DOHH2 (cell line): ENCODE measurements at regions not wholly inside any gene's neighbourhood (a gene's known extent, or its start where the extent isn't known, plus 50 kb on each side); places are given as distances from the start of the nearest gene placed in this dataset.

Source experiments
- H3F3A ChIP-seq: fragments of 200-600 bp; sonication (generic), shearing (Covaris generic); 2 replicates; pipeline ENCODE4 v1.6.0; 2016; ENCODE audit warnings: antibody characterized with exemption, mild to moderate bottlenecking; ENCODE audit not compliant: control insufficient read depth, insufficient read depth
- H3K27ac ChIP-seq: fragments of 200-600 bp; sonication (generic); 2 replicates; pipeline ENCODE4 v1.5.1; 2014; ENCODE audit warnings: low read depth, mild to moderate bottlenecking, low read length, moderate library complexity
- H3K27me3 ChIP-seq: fragments of 200-600 bp; sonication (generic); 2 replicates; pipeline ENCODE4 v1.6.1; 2014; ENCODE audit warnings: mild to moderate bottlenecking, low read length, mixed read lengths; ENCODE audit not compliant: control insufficient read depth
- H3K36me3 ChIP-seq: fragments of 200-600 bp; sonication (generic); 2 replicates; pipeline ENCODE4 v1.6.1; 2014; ENCODE audit warnings: mild to moderate bottlenecking, low read length, moderate library complexity, mixed read lengths; ENCODE audit not compliant: control insufficient read depth
- H3K4me1 ChIP-seq: fragments of 200-600 bp; sonication (generic); 2 replicates; pipeline ENCODE4 v1.6.1; 2014; ENCODE audit warnings: mild to moderate bottlenecking, low read length, mixed read lengths; ENCODE audit not compliant: control insufficient read depth
- H3K4me2 ChIP-seq: fragments of 200-600 bp; sonication (generic); 2 replicates; pipeline ENCODE4 v1.6.0; 2014; ENCODE audit warnings: mild to moderate bottlenecking, low read length, moderate library complexity
- H3K4me3 ChIP-seq: fragments of 200-600 bp; sonication (generic); 2 replicates; pipeline ENCODE4 v1.5.1; 2014; ENCODE audit warnings: mild to moderate bottlenecking, low read length, mixed read lengths
- H3K79me2 ChIP-seq: fragments of 200-600 bp; sonication (generic); 2 replicates; pipeline ENCODE4 v1.6.1; 2014; ENCODE audit warnings: mild to moderate bottlenecking, low read length, mixed read lengths; ENCODE audit not compliant: control insufficient read depth
- H3K9me2 ChIP-seq: fragments of 200-600 bp; sonication (generic); replicated peaks from 2 replicates; pipeline ENCODE4 v1.6.1; 2014; ENCODE audit warnings: mild to moderate bottlenecking, low read length, mixed read lengths; ENCODE audit not compliant: control insufficient read depth
- H3K9me3 ChIP-seq: fragments of 200-600 bp; sonication (generic); 2 replicates; pipeline ENCODE4 v1.6.1; 2014; ENCODE audit warnings: antibody characterized with exemption, low read length, mixed read lengths; ENCODE audit not compliant: control insufficient read depth, insufficient read depth
- H4K20me1 ChIP-seq: fragments of 200-600 bp; sonication (generic); 2 replicates; pipeline ENCODE4 v1.6.0; 2014; ENCODE audit warnings: low read depth, mild to moderate bottlenecking, antibody characterized with exemption, low read length, moderate library complexity; ENCODE audit not compliant: control insufficient read depth, insufficient read depth
- EZH2phosphoT487 ChIP-seq: fragments of 200-600 bp; sonication (generic); IDR thresholded peaks from 2 replicates; pipeline ENCODE4 v1.6.1; 2017; ENCODE audit warnings: borderline replicate concordance, mild to moderate bottlenecking, antibody characterized with exemption, low read length, moderate library complexity, mixed read lengths
- TF ChIP-seq, protein P1 (sequence below): fragments of 200-600 bp; sonication (generic); IDR thresholded peaks from one replicate; pipeline ENCODE4 v1.5.1; 2014; ENCODE audit warnings: antibody characterized with exemption, mild to moderate bottlenecking, low read depth, low read length; ENCODE audit not compliant: poor library complexity, severe bottlenecking

DNA sequence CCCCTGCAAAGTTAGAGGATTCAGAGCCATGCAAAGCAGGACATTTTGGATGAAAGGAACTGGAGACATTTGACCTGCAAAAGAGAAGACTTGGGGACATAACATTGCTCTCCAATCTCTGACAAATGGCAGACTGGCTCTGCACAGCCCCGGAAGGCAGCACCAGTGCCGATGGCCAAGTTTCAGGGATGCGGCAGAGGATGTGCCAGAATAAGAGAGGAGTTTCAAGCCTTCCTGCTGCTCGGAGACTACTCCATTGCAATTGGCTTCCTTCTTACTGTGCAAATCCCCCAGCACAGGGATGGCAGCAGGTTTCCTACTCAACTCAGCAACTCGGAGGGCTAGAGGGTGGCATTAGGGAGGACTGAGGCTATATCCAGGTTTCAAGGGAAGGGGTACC lies 268.8 kb upstream of the ZMIZ1 start:
- no peak overlapping the region for H3K4me2 ChIP-seq
- H4K20me1 ChIP-seq = no peaks in the 10 kb centered on the region
- H3K27ac ChIP-seq = no peak overlapping the region
- H3K9me2 ChIP-seq = no peaks in the 10 kb centered on the region
- no peak for TF ChIP-seq EZH2phosphoT487
- TF ChIP-seq, protein P1, sequence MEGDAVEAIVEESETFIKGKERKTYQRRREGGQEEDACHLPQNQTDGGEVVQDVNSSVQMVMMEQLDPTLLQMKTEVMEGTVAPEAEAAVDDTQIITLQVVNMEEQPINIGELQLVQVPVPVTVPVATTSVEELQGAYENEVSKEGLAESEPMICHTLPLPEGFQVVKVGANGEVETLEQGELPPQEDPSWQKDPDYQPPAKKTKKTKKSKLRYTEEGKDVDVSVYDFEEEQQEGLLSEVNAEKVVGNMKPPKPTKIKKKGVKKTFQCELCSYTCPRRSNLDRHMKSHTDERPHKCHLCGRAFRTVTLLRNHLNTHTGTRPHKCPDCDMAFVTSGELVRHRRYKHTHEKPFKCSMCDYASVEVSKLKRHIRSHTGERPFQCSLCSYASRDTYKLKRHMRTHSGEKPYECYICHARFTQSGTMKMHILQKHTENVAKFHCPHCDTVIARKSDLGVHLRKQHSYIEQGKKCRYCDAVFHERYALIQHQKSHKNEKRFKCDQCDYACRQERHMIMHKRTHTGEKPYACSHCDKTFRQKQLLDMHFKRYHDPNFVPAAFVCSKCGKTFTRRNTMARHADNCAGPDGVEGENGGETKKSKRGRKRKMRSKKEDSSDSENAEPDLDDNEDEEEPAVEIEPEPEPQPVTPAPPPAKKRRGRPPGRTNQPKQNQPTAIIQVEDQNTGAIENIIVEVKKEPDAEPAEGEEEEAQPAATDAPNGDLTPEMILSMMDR = no peak
- H3K36me3 ChIP-seq = no peaks in the 10 kb centered on the region
- no peaks in the 10 kb centered on the region for H3K4me1 ChIP-seq
- H3K27me3 ChIP-seq = peaks cover 14% of the 10 kb centered on the region
- no peaks in the 10 kb centered on the region for H3K9me3 ChIP-seq
- no peaks in the 10 kb centered on the region for H3F3A ChIP-seq
- no peaks in the 10 kb centered on the region for H3K79me2 ChIP-seq
- no peak overlapping the region for H3K4me3 ChIP-seq

DNA sequence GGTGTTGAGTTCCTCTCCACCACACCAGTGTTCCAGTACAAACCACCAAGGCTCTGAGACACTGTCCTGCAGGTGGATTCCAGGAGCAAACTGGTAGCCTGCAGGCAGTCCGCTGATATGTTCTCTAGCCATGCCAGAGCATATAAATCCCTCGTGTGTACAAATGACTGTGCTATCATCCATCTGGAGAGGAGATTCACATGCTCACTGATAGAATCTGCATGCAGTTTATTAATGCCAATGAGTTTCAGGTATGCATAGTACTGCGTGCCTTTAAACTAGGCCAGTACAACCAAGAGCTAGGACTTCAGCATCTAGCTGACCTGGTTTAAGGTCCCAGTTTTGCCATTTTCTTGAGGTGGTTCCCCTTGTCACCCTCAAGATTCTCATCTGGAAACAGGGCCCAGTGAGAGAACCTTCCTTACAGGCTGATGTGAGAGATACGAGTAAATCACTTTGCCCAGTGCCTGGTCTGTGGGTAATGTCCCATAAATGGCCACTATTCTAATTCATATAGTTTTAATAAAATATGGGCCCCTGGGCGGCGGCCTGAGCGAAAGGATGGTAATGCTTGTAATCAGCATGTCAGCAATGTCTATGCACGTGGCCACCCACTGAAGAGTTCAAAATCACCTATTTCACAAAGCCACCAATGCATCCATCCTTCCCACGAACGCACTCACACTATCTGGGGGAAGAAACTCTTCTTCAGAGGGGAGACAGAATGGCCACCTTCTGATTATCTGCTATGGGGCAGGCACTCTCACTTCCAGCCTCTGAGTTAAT lies 268.0 kb upstream of the ZMIZ1 start:
- Histone ChIP-seq H4K20me1 (no peaks in the 10 kb centered on the region), H3K9me2 (no peaks in the 10 kb centered on the region), H3K36me3 (no peaks in the 10 kb centered on the region), H3K4me1 (no peaks in the 10 kb centered on the region), H3K27ac (no peak overlapping the region), H3F3A (no peaks in the 10 kb centered on the region), H3K4me2 (no peak overlapping the region), H3K79me2 (no peaks in the 10 kb centered on the region), H3K27me3 (peaks cover 14% of the 10 kb centered on the region), H3K4me3 (no peak overlapping the region), H3K9me3 (no peaks in the 10 kb centered on the region)
- no peak for TF ChIP-seq EZH2phosphoT487

DNA sequence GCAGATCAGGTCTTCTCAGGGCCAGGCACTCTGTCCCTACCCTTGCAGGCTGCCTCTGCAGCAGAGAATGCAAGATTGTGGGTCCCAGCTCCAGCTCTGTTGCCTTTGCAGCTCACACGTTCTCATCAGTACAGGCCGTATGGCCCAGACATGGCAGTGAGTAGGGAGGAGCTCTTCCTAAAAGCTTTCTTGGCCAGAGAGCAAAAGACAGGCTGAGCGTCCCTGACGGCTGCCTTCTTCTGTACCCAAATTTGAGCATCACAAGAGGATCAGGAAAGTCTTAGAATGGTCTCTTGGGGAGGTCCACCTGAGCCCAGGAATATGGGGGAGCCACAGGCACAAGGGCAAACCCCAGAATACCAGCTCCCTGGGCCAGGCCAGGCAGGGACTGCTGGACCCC lies 266.3 kb upstream of the ZMIZ1 start:
- TF ChIP-seq, protein P1 = no peak
- no peak for TF ChIP-seq EZH2phosphoT487
- Histone ChIP-seq H3K4me2 (no peak overlapping the region), H3K79me2 (no peaks in the 10 kb centered on the region), H3K9me2 (no peaks in the 10 kb centered on the region), H3K27me3 (peaks cover 14% of the 10 kb centered on the region), H3K36me3 (no peaks in the 10 kb centered on the region), H3K4me1 (no peaks in the 10 kb centered on the region), H3K27ac (no peak overlapping the region), H3K4me3 (no peak overlapping the region), H3F3A (no peaks in the 10 kb centered on the region), H4K20me1 (no peaks in the 10 kb centered on the region), H3K9me3 (no peaks in the 10 kb centered on the region)

DNA sequence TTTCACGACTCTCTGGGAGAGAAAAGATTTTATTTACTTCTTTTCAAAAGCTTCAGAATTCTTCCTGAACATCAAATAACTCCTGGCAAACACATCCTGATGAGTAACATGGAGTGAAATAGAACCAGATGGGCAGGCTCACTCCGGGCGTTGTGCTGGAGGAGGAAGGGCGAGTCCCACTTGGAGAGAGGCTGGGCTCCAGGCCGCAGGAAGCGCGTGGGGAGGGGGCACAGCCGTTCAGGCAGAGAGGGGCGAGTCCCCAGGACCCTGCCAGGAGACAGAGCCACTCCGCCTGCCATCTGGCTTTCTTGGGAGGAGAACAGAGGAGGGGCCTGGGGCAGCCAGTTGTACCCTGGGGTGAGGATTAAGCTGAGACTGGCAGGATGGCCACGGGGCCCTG lies 265.9 kb upstream of the ZMIZ1 start:
- H3F3A ChIP-seq = no peaks in the 10 kb centered on the region
- TF ChIP-seq, protein P1 = no peak
- no peak for TF ChIP-seq EZH2phosphoT487
- no peaks in the 10 kb centered on the region for H3K79me2 ChIP-seq
- H3K36me3 ChIP-seq = no peaks in the 10 kb centered on the region
- H3K27ac ChIP-seq = no peak overlapping the region
- no peak overlapping the region for H3K4me2 ChIP-seq
- H3K9me2 ChIP-seq = no peaks in the 10 kb centered on the region
- no peaks in the 10 kb centered on the region for H3K9me3 ChIP-seq
- no peak overlapping the region for H3K4me3 ChIP-seq
- peaks cover 14% of the 10 kb centered on the region for H3K27me3 ChIP-seq
- H3K4me1 ChIP-seq = no peaks in the 10 kb centered on the region
- H4K20me1 ChIP-seq = no peaks in the 10 kb centered on the region
